Kidney epithelial cell (primary cell): ENCODE measurements at regions not wholly inside any gene's neighbourhood (a gene's known extent, or its start where the extent isn't known, plus 50 kb on each side); places are given as distances from the start of the nearest gene placed in this dataset.
"Not testable (repeated sequence)": the region's sequence is repeated elsewhere in the genome, so short reads cannot be mapped to it uniquely, and the experiment has no call there.

Source experiments
- DNase-seq: peaks from one replicate; pipeline ENCODE4 v3.0.0-alpha.2; 2010; ENCODE audit warnings: low read depth
- H3K27me3 ChIP-seq: 2 replicates; pipeline ENCODE4 v1.6.0; 2011; ENCODE audit warnings: low read length; ENCODE audit not compliant: control insufficient read depth, insufficient read depth
- H3K36me3 ChIP-seq: 2 replicates; pipeline ENCODE4 v1.5.1; 2011; ENCODE audit warnings: low read length; ENCODE audit not compliant: control insufficient read depth, insufficient read depth
- H3K4me3 ChIP-seq: 2 replicates; pipeline ENCODE4 v1.5.1; 2011; ENCODE audit warnings: low read depth, mild to moderate bottlenecking, control low read depth, low read length
- TF ChIP-seq, protein P1 (sequence below): IDR thresholded peaks from 2 replicates; pipeline ENCODE4 v1.5.1; 2011; ENCODE audit warnings: mild to moderate bottlenecking, moderate library complexity, low read length, control low read depth, inconsistent platforms; ENCODE audit not compliant: insufficient read depth, poor library complexity, severe bottlenecking

DNA sequence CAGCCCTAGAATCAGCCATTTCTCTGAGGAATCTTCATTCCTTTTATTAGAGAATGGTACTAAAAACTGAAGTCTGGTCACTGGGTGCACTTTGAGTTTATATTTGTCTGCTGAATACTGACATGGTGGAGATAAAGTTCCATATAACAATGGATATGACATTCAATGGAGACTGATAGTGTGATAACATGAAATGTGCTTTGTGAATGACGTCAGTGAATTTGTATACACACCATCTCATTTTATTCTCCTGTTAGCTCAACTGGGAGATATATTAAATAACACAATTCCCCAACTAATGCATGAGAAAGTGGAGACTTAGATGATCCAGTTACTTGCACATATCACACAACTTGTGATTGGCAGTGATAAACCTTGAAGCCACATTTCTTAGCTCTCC lies 446.7 kb downstream of the DOK5 start:
- H3K4me3 ChIP-seq = no peak overlapping the region
- DNase-seq = no peak
- no peaks in the 10 kb centered on the region for H3K27me3 ChIP-seq
- TF ChIP-seq, protein P1, sequence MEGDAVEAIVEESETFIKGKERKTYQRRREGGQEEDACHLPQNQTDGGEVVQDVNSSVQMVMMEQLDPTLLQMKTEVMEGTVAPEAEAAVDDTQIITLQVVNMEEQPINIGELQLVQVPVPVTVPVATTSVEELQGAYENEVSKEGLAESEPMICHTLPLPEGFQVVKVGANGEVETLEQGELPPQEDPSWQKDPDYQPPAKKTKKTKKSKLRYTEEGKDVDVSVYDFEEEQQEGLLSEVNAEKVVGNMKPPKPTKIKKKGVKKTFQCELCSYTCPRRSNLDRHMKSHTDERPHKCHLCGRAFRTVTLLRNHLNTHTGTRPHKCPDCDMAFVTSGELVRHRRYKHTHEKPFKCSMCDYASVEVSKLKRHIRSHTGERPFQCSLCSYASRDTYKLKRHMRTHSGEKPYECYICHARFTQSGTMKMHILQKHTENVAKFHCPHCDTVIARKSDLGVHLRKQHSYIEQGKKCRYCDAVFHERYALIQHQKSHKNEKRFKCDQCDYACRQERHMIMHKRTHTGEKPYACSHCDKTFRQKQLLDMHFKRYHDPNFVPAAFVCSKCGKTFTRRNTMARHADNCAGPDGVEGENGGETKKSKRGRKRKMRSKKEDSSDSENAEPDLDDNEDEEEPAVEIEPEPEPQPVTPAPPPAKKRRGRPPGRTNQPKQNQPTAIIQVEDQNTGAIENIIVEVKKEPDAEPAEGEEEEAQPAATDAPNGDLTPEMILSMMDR = no peak
- H3K36me3 ChIP-seq = no peaks in the 10 kb centered on the region

DNA sequence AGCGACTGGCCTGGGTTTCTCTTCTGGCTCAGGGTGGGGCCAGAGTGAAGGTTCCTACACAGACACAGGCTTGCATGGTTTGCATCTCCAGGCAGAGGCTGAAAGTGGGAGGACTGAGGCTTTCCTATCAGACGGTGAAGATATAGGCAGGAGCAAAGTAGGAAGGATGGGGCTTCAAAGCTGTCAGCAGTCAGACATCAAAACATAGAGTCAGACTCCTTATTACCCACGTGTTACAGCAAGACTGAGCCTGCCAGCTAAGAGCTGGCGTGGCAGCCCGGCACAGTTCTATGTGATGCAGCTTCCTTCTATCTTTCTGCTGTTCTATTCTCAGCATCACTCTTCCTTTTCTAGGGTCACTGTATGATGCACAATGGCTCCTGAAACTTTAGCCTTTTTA lies 445.1 kb downstream of the DOK5 start:
- Histone ChIP-seq H3K36me3 (no peaks in the 10 kb centered on the region), H3K4me3 (no peak overlapping the region), H3K27me3 (no peaks in the 10 kb centered on the region)
- no peak for DNase-seq
- TF ChIP-seq, protein P1 = no peak

DNA sequence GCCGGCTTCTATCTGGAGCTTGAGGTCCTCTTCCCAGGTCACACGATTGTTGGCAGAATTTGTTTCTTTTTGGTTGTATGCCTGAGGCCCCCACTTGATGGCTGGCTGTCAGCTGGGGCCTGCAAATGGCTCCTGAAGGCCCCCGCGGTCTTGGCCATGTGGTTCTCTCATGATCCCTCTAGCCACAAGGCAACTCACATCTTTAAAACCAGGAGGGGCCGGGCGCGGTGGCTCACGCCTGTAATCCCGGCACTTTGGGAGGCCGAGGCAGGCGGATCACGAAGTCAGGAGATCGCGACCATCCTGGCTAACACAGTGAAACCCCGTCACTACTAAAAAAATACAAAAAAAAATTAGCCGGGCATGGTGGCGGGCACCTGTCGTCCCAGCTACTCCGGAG lies 443.6 kb downstream of the DOK5 start:
- H3K27me3 ChIP-seq, H3K36me3 ChIP-seq, H3K4me3 ChIP-seq, DNase-seq: not testable (repeated sequence)

DNA sequence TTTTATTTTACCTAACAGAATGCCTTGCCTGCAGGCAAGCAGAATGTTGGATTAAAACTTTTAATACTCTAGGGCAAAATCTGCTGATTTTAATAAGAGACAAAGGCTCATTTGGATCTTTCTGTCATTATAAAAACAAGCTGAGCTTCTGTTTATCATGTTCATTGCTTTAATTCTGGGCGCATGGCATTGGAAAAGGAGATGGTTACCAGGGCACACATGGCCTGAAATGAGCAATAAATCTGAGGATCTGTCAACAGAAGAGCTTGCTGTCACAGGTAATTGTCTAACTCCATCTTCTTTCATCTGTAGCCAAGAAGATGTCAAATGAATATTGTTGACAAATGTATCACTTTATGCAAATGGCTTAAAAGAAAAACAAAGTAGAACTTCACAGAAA lies 439.6 kb downstream of the DOK5 start:
- H3K4me3 ChIP-seq = no peak overlapping the region
- DNase-seq = no peak
- H3K36me3 ChIP-seq = no peaks in the 10 kb centered on the region
- TF ChIP-seq, protein P1 = no peak
- H3K27me3 ChIP-seq = no peaks in the 10 kb centered on the region

GRCh38 chr20:54909702-54910101 lies 434.3 kb downstream of the DOK5 start:
- TF ChIP-seq, protein P1 = no peak
- Histone ChIP-seq H3K36me3 (no peaks in the 10 kb centered on the region), H3K27me3 (no peaks in the 10 kb centered on the region), H3K4me3 (no peak overlapping the region)
- no peak for DNase-seq

- not testable (repeated sequence) for H3K27me3 ChIP-seq, H3K4me3 ChIP-seq, H3K36me3 ChIP-seq, DNase-seq
Measured at GRCh38 chr20:54906134-54906533, 430.7 kb downstream of the DOK5 start.

DNA sequence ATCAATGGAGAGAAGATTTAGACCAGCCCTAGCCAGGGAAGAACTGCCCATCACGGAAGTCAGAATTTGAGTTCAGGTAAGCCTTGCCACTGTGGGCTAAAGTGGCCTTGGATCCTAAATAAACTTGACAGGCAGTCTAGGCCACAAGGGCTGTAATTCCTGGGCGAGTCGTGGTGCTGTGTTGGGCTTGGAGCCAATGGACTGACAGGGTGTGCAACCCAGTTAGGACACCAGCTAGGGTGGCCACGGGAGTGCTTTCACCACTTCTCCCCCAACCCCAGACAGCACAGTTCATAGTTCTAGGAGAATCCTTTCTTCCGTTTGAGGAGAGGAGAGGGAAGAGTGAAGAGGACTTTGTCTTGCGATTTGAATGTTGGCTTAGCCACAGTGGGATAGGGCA lies 422.4 kb downstream of the DOK5 start:
- H3K4me3 ChIP-seq = no peak overlapping the region
- no peak for DNase-seq
- TF ChIP-seq, protein P1 = no peak
- H3K27me3 ChIP-seq = no peaks in the 10 kb centered on the region
- no peaks in the 10 kb centered on the region for H3K36me3 ChIP-seq
